Breast epithelium (tissue), 3 donors: ENCODE measurements at regions not wholly inside any gene's neighbourhood (a gene's known extent, or its start where the extent isn't known, plus 50 kb on each side); places are given as distances from the start of the nearest gene placed in this dataset.

Source experiments
- CTCF ChIP-seq, 3 donors: fragments of 450-650 bp; IDR thresholded peaks; one replicate each; pipeline ENCODE4 v1.5.1; 2016 to 2017; ENCODE audit warnings: antibody characterized with exemption in 3 of 3, mild to moderate bottlenecking in 3 of 3, moderate library complexity in 3 of 3
- POLR2AphosphoS5 ChIP-seq, 3 donors: sonication (generic); formaldehyde crosslinking; IDR thresholded peaks; one replicate each; pipeline ENCODE4 v1.6.1; 2017; ENCODE audit warnings: antibody characterized with exemption in 3 of 3

GRCh38 chr9:96150324-96151227 is 151.4 kb downstream of the HSD17B3 start:
- TF ChIP-seq CTCF (IDR thresholded peaks at IDR 0.05) (no peak), POLR2AphosphoS5 (IDR thresholded peaks at IDR 0.05) (no peak)
